ENCODE measurements at regions not wholly inside any gene's neighbourhood (a gene's known extent, or its start where the extent isn't known, plus 50 kb on each side); places are given as distances from the start of the nearest gene placed in this dataset.

GRCh38 chr2:18482666-18483065 lies 77.8 kb downstream of the RDH14 start:
- no peak for TF ChIP-seq ZFX (IDR thresholded peaks at IDR 0.05; ENCODE audit: borderline replicate concordance)
- no peak for TF ChIP-seq CTCF (IDR thresholded peaks at IDR 0.05)
- no peak overlapping the region for H3K27ac ChIP-seq

- TF ChIP-seq CTCF (IDR thresholded peaks at IDR 0.05) (no peak), ZFX (IDR thresholded peaks at IDR 0.05; ENCODE audit: borderline replicate concordance) (no peak)
- H3K27ac ChIP-seq, result no peak overlapping the region
Measured at GRCh38 chr2:18479947-18480369, 80.5 kb downstream of the RDH14 start.

GRCh38 chr2:18477293-18477692 lies 83.2 kb downstream of the RDH14 start:
- TF ChIP-seq CTCF (IDR thresholded peaks at IDR 0.05), result no peak
- TF ChIP-seq ZFX (IDR thresholded peaks at IDR 0.05; ENCODE audit: borderline replicate concordance), result no peak
- no peak overlapping the region for H3K27ac ChIP-seq

GRCh38 chr2:18476484-18476883 lies 84.0 kb downstream of the RDH14 start:
- H3K27ac ChIP-seq, result no peak overlapping the region

GRCh38 chr2:18475884-18476283 lies 84.6 kb downstream of the RDH14 start:
- no peak overlapping the region for H3K27ac ChIP-seq
- TF ChIP-seq ZFX (IDR thresholded peaks at IDR 0.05; ENCODE audit: borderline replicate concordance) (no peak), CTCF (IDR thresholded peaks at IDR 0.05) (no peak)

More at GRCh38 chr2:18476484-18476883, 84.0 kb downstream of the RDH14 start:
- no peak for TF ChIP-seq CTCF (IDR thresholded peaks at IDR 0.05)
- no peak for TF ChIP-seq ZFX (IDR thresholded peaks at IDR 0.05; ENCODE audit: borderline replicate concordance)

GRCh38 chr2:18474700-18475099 lies 85.8 kb downstream of the RDH14 start:
- no peak for TF ChIP-seq CTCF (IDR thresholded peaks at IDR 0.05)
- no peak for TF ChIP-seq ZFX (IDR thresholded peaks at IDR 0.05; ENCODE audit: borderline replicate concordance)
- no peak overlapping the region for H3K27ac ChIP-seq

- H3K27ac ChIP-seq, result no peak overlapping the region
- TF ChIP-seq ZFX (IDR thresholded peaks at IDR 0.05; ENCODE audit: borderline replicate concordance) (no peak), CTCF (IDR thresholded peaks at IDR 0.05) (no peak)
Measured at GRCh38 chr2:18473241-18474181, 86.9 kb downstream of the RDH14 start.
